H1 (cell line): ENCODE measurements at regions not wholly inside any gene's neighbourhood (a gene's known extent, or its start where the extent isn't known, plus 50 kb on each side); places are given as distances from the start of the nearest gene placed in this dataset.

Experiments used
- CTCF ChIA-PET: fragments of 300-600 bp; sonication (Branson Sonifier 250); formaldehyde crosslinking; loops from one replicate; lab custom pipeline; 2021; ENCODE audit not compliant: partially characterized antibody; lab: Charles Lee
- POLR2A ChIA-PET: fragments of 300-600 bp; sonication (Branson Sonifier 250); formaldehyde crosslinking; loops from one replicate; lab custom pipeline; 2021; ENCODE audit warnings: inconsistent platforms; ENCODE audit not compliant: partially characterized antibody; lab: Charles Lee
- DNase-seq, 2 experiments: peaks; one replicate each; pipeline versions ENCODE4 v3.0.0 to v3.0.0-alpha.2; 2010 to 2022; ENCODE audit warnings: low spot score in 2 of 2, low read depth in 1 of 2, mixed read lengths in 1 of 2
- FAIRE-seq: peaks from 2 replicates; lab custom pipeline; 2011; peaks lifted over from hg19 to GRCh38; lab: Jason Lieb, UNC
- H2AFZ ChIP-seq: 2 replicates; pipeline ENCODE4 v1.8.1; 2012; ENCODE audit warnings: low read length, inconsistent platforms
- H2AK5ac ChIP-seq: 2 replicates; pipeline ENCODE4 v1.6.1; 2013; ENCODE audit warnings: low read depth, low read length
- H2BK120ac ChIP-seq: replicated peaks from 2 replicates; pipeline ENCODE3; 2013; ENCODE audit warnings: low read depth, low read length, inconsistent platforms
- H2BK12ac ChIP-seq: 2 replicates; pipeline ENCODE4 v1.6.1; 2013; ENCODE audit warnings: low read depth, low read length
- H2BK15ac ChIP-seq: 2 replicates; pipeline ENCODE4 v1.6.1; 2013; ENCODE audit warnings: low read length
- H2BK20ac ChIP-seq: 2 replicates; pipeline ENCODE4 v1.6.1; 2013; ENCODE audit warnings: low read length
- H2BK5ac ChIP-seq: 2 replicates; pipeline ENCODE4 v1.6.1; 2013; ENCODE audit warnings: low read depth, low read length
- H3K14ac ChIP-seq: 2 replicates; pipeline ENCODE4 v1.6.1; 2013; ENCODE audit warnings: inconsistent platforms; ENCODE audit not compliant: insufficient read length
- H3K18ac ChIP-seq: 2 replicates; pipeline ENCODE4 v1.6.1; 2013; ENCODE audit warnings: low read length; ENCODE audit errors: extremely low read depth
- H3K23ac ChIP-seq: 2 replicates; pipeline ENCODE4 v1.6.1; 2013; ENCODE audit warnings: inconsistent platforms; ENCODE audit not compliant: insufficient read length
- H3K23me2 ChIP-seq: 2 replicates; pipeline ENCODE4 v1.6.1; 2013; ENCODE audit warnings: low read depth, low read length
- H3K27ac ChIP-seq: 2 replicates; pipeline ENCODE4 v1.6.1; 2011; ENCODE audit warnings: low read depth, low read length, inconsistent platforms
- H3K27me3 ChIP-seq, 4 experiments: replicated peaks in 1 of 4; 1 replicate in 1 of 4; 2 replicates in 3 of 4; pipeline versions ENCODE4 v1.6.1 to v1.8.1; 2011 to 2013; ENCODE audit warnings: low read length in 3 of 4, mild to moderate bottlenecking in 3 of 4, inconsistent platforms in 2 of 4, mixed read lengths in 2 of 4, moderate library complexity in 1 of 4; ENCODE audit not compliant: control insufficient read depth in 3 of 4, insufficient read depth in 3 of 4; ENCODE audit errors: extremely low read depth in 1 of 4
- H3K36me3 ChIP-seq, 4 experiments: 2 replicates each; pipeline versions ENCODE4 v1.6.1 to v1.8.1; 2011 to 2013; ENCODE audit warnings: mild to moderate bottlenecking in 4 of 4, low read length in 3 of 4, moderate library complexity in 2 of 4, control low read depth in 1 of 4, inconsistent platforms in 1 of 4; ENCODE audit not compliant: insufficient read depth in 4 of 4, control insufficient read depth in 2 of 4
- H3K4ac ChIP-seq: replicated peaks from 2 replicates; pipeline ENCODE3; 2013; ENCODE audit warnings: low read length, low read depth, mixed read lengths, inconsistent platforms; ENCODE audit not compliant: insufficient read length
- H3K4me1 ChIP-seq, 4 experiments: replicated peaks in 1 of 4; 1 replicate in 1 of 4; 2 replicates in 3 of 4; pipeline versions ENCODE4 v1.6.1 to v1.8.1; 2011 to 2013; ENCODE audit warnings: low read length in 3 of 4, inconsistent platforms in 2 of 4, mixed read lengths in 1 of 4; ENCODE audit not compliant: insufficient read depth in 4 of 4, control insufficient read depth in 3 of 4
- H3K4me2 ChIP-seq, 2 experiments: 2 replicates each; pipeline versions ENCODE4 v1.6.1 to v1.8.1; 2011 to 2013; ENCODE audit warnings: low read depth in 2 of 2, low read length in 2 of 2, control low read depth in 1 of 2, inconsistent platforms in 1 of 2, mild to moderate bottlenecking in 1 of 2; ENCODE audit not compliant: insufficient read depth in 1 of 2
- H3K4me3 ChIP-seq, 4 experiments: fragments of 200-600, 300-600 bp in 1 of 4; sonication (generic), shearing (Covaris generic), sonication (Bioruptor Twin) in 1 of 4; 2 replicates each; pipeline versions ENCODE4 v1.5.1 to v1.8.1; 2011 to 2016; ENCODE audit warnings: low read length in 4 of 4, low read depth in 3 of 4, control low read depth in 2 of 4, inconsistent platforms in 2 of 4, mild to moderate bottlenecking in 2 of 4, mixed read lengths in 1 of 4, moderate library complexity in 1 of 4; ENCODE audit not compliant: insufficient read depth in 2 of 4; ENCODE audit errors: extremely low read depth in 1 of 4
- H3K56ac ChIP-seq: replicated peaks from 2 replicates; pipeline ENCODE3; 2013; ENCODE audit warnings: low read depth, mild to moderate bottlenecking, mixed read lengths, low read length, inconsistent platforms; ENCODE audit not compliant: insufficient read length
- H3K79me1 ChIP-seq: 2 replicates; pipeline ENCODE4 v1.6.1; 2013; ENCODE audit warnings: low read depth, low read length, control low read depth
- H3K79me2 ChIP-seq, 2 experiments: 2 replicates each; pipeline versions ENCODE4 v1.6.1 to v1.8.1; 2012 to 2013; ENCODE audit warnings: low read length in 2 of 2, mild to moderate bottlenecking in 2 of 2, inconsistent platforms in 1 of 2; ENCODE audit not compliant: insufficient read depth in 2 of 2, control insufficient read depth in 1 of 2
- H3K9ac ChIP-seq, 4 experiments: replicated peaks in 1 of 4; 1 replicate in 1 of 4; 2 replicates in 3 of 4; pipeline versions ENCODE4 v1.6.1 to v1.8.1; 2011 to 2013; ENCODE audit warnings: low read depth in 3 of 4, low read length in 3 of 4, control low read depth in 2 of 4, mild to moderate bottlenecking in 2 of 4, moderate library complexity in 2 of 4, inconsistent platforms in 1 of 4; ENCODE audit errors: extremely low read depth in 1 of 4
- H3K9me3 ChIP-seq, 2 experiments: 2 replicates each; pipeline versions ENCODE4 v1.6.1 to v1.8.1; 2012 to 2013; ENCODE audit warnings: mild to moderate bottlenecking in 2 of 2, moderate library complexity in 2 of 2, control low read depth in 1 of 2, inconsistent platforms in 1 of 2, low read depth in 1 of 2, low read length in 1 of 2, mixed read lengths in 1 of 2; ENCODE audit not compliant: insufficient read depth in 2 of 2
- H4K20me1 ChIP-seq, 2 experiments: replicated peaks in 1 of 2; 2 replicates each; pipeline versions ENCODE3 to v1.8.1; 2011 to 2013; ENCODE audit warnings: inconsistent platforms in 2 of 2, low read length in 2 of 2, mild to moderate bottlenecking in 1 of 2; ENCODE audit not compliant: insufficient read depth in 2 of 2, control insufficient read depth in 1 of 2
- H4K5ac ChIP-seq: 2 replicates; pipeline ENCODE4 v1.6.1; 2013; ENCODE audit warnings: low read length, low read depth, mixed read lengths, inconsistent platforms; ENCODE audit not compliant: insufficient read length
- H4K8ac ChIP-seq: 2 replicates; pipeline ENCODE4 v1.8.0; 2013; ENCODE audit warnings: mild to moderate bottlenecking, moderate library complexity, low read length, inconsistent platforms; ENCODE audit not compliant: insufficient read depth; ENCODE audit errors: extremely low read depth
- H4K91ac ChIP-seq: replicated peaks from 2 replicates; pipeline ENCODE3; 2013; ENCODE audit warnings: low read length, mixed read lengths, inconsistent platforms; ENCODE audit not compliant: insufficient read length
- ATF3 ChIP-seq: IDR thresholded peaks from 2 replicates; pipeline ENCODE4 v1.6.1; 2011; ENCODE audit warnings: low read depth, mild to moderate bottlenecking, low read length; ENCODE audit not compliant: insufficient read depth
- E2F6 ChIP-seq: IDR thresholded peaks from 2 replicates; pipeline ENCODE4 v1.6.1; 2012; ENCODE audit warnings: inconsistent platforms
- EZH2 ChIP-seq: fragments of 200-600 bp; sonication (generic); IDR thresholded peaks from 2 replicates; pipeline ENCODE4 v1.7.1; 2012; ENCODE audit warnings: low read depth, mild to moderate bottlenecking, moderate library complexity, low read length, inconsistent platforms; ENCODE audit not compliant: severe bottlenecking
- POU5F1 ChIP-seq: IDR thresholded peaks from 2 replicates; pipeline ENCODE4 v1.6.1; 2011; ENCODE audit warnings: low read depth, mild to moderate bottlenecking, low read length, moderate library complexity
- SAP30 ChIP-seq: fragments of 300-600 bp; sonication (generic); IDR thresholded peaks from 2 replicates; pipeline ENCODE4 v1.7.1; 2012; ENCODE audit warnings: low read length, moderate library complexity, mild to moderate bottlenecking, inconsistent platforms; ENCODE audit not compliant: insufficient read depth, insufficient replicate concordance
- TEAD4 ChIP-seq: IDR thresholded peaks from 2 replicates; pipeline ENCODE4 v1.6.1; 2012; ENCODE audit warnings: low read depth, low read length, inconsistent platforms, mixed read lengths
- WGBS, 2 experiments: shearing (Covaris generic) in 1 of 2; methylation state at CpG; one replicate each; pipeline versions ENCODE4 v1.1.6 to v1.1.7; 2013 to 2015; ENCODE audit warnings: low lambda C conversion rate in 2 of 2, mixed read lengths in 2 of 2, inconsistent platforms in 1 of 2, low coverage in 1 of 2, missing lambda C conversion rate in 1 of 2; ENCODE audit not compliant: insufficient replicate concordance in 2 of 2, insufficient coverage in 1 of 2, insufficient read length in 1 of 2; ENCODE audit errors: extremely low coverage in 1 of 2, missing lambda C conversion rate in 1 of 2; 5-methylcytosine and 5-hydroxymethylcytosine counted together

- Histone ChIP-seq H2BK12ac (no peak overlapping the region), H2AFZ (no peak overlapping the region), H3K36me3 (no peaks in the 10 kb centered on the region), H3K23me2 (no peaks in the 10 kb centered on the region), H2BK5ac (no peak overlapping the region), H2BK15ac (no peak overlapping the region), H3K4me1 (no peaks in the 10 kb centered on the region), H3K4ac (no peak overlapping the region), H4K8ac (no peak overlapping the region), H3K27me3 (no peaks in the 10 kb centered on the region), H3K14ac (no peak overlapping the region), H2AK5ac (no peak overlapping the region), H3K27ac (no peak overlapping the region), H3K23ac (no peak overlapping the region), H3K79me1 (no peaks in the 10 kb centered on the region), H3K4me2 (no peak overlapping the region), H4K20me1 (no peaks in the 10 kb centered on the region), H2BK20ac (no peak overlapping the region), H3K79me2 (no peaks in the 10 kb centered on the region), H4K91ac (no peak overlapping the region), H3K18ac (no peak overlapping the region), H3K56ac (no peak overlapping the region), H3K4me3 (no peak overlapping the region), H3K9ac (no peak overlapping the region), H2BK120ac (no peak overlapping the region), H4K5ac (no peak overlapping the region), H3K9me3 (no peaks in the 10 kb centered on the region)
- FAIRE-seq (no peak), DNase-seq (no peak)
- TF ChIP-seq TEAD4 (no peak), POU5F1 (no peak), ATF3 (no peak), SAP30 (no peak), EZH2 (no peak), E2F6 (no peak)
- 84% methylated on average over 6 of the region's 6 CpGs; no CpG with 5 or more reads in 1 of the 2 experiments for WGBS, 2 experiments
- ChIA-PET CTCF (no interaction called here), POLR2A (no interaction called here)
These were observed 60.9 kb upstream of the BCL11A start for GRCh38 chr2:60614319-60614718.
